HG03175 (cell line): ENCODE measurements at regions not wholly inside any gene's neighbourhood (a gene's known extent, or its start where the extent isn't known, plus 50 kb on each side); places are given as distances from the start of the nearest gene placed in this dataset.

Experiments
- ATAC-seq: cut with Tn5 transposase; IDR thresholded peaks from one replicate; pipeline ENCODE4 v1.9.1; 2021; ENCODE audit warnings: mild to moderate bottlenecking, moderate library complexity; ENCODE audit not compliant: unreplicated experiment

- no peak for ATAC-seq
These were observed 219.4 kb downstream of the FOXL1 start for GRCh38 chr16:86797700-86798099.

DNA sequence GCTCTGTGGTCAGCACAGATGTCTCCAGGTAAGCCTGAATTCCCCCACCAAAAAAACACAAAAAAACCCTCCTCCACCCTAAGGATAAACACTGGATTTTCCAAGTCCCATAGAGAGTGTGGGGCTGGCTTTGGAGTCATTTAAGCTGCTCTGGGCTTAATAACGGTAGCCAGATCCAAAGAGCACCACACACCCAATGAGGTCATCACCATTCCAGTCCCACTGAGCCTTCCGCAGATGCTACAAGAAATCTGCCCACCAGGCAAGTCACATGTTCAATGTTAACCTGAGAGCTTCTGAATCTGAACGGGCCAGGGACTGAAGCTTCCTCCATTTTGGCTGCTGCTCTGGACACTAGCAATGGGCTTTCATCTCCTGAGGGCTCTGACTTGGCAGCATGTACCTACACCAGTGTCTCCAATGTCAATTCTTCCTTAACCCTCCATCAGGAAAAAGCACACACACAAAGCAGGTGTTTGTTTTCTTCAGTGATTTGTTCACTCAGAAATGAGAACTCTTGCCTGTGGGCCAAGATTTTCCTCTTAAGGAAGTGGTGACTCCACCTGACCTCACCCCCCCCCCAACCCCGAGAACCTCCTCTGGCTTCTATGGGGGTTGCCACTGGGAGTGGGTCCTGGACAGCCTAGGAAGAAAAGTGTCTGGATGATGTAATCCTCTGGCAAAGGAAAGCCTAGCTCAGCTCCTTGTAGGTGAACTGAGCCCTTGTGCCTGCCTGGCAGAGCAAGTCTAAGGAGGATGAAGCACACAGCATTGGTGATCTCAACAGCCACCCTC lies 220.1 kb downstream of the FOXL1 start:
- ATAC-seq: no peak

- no peak for ATAC-seq
These were observed 221.0 kb downstream of the FOXL1 start for GRCh38 chr16:86799367-86799766.

- no peak for ATAC-seq
These were observed 222.5 kb downstream of the FOXL1 start for GRCh38 chr16:86800894-86801293.

DNA sequence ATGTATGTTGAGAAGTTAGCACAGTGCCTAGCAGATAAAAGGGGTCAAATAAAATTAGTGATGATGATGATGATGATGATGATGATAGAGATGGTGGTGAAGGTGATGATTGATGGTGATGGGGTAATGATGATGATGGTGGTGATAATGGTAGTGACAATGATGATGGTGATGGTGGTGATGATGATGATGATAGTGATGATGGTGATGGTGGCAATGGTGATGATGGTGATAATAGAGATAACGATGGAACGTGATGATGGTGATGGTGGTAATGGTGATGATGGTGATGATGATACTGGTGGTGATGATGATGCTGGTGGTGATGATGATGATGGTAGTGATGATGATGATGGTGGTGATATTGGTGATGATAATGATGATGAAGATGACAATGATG lies 223.7 kb downstream of the FOXL1 start:
- no peak for ATAC-seq

- ATAC-seq: no peak
These were observed 226.8 kb downstream of the FOXL1 start for GRCh38 chr16:86805188-86805587.

DNA sequence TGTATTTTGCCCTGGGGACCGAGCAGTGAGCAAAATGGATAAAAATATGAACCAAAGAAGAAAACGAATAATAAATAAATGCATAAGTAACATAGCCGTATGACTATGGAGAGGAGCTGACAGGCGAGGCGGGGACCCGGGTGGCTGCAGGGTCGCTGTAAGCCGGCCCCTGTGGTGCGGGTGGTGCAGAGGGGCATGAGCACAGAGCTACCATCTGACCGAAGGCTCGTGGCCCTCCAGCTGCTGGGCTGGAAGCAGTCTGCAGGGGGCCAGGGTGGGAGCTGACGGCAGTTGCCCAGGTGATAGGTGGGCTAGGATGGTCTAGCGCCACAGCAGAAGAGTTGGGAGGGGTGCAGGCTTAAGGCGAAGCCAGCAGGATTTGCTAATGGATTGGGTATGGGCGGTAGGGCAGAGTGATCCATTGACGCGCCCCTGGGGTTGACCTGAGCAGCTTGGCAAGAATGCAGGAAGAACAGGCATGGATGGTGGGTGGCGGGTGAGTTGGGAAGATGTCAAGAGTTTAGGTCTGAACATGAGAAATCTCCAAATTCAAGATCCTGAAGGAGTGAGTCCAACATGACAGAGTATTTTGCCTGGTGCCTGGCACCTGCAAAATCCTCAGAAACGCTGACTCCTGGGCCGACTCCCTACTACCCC lies 228.0 kb downstream of the FOXL1 start:
- no peak for ATAC-seq

- no peak for ATAC-seq
These were observed 228.5 kb downstream of the FOXL1 start for GRCh38 chr16:86806838-86807351.

- no peak for ATAC-seq
These were observed 230.6 kb downstream of the FOXL1 start for GRCh38 chr16:86808863-86809444.

DNA sequence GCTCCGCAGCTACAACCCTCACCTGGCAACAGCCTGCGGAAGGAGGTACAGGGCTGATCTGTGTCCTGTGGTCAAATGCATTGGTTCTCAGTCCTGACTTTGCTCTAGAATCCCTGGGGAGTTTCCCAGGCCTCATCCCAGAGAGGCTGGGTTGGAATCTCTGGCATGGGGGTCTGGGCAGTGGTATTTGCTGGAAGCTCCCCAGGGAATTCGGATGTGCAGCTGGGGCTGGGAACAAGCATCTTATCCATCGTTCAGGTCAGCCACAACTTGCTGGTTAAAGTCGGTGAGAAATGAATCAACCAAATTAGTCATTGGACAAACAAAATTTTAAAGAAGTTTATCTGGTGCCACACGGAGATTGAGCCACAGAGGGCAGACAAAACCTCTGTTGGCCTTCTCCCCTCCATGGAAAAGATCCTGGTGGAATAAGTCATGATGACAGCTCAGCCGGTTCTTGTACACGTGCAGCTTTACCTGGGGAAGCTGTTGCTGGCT lies 231.2 kb downstream of the FOXL1 start:
- ATAC-seq: no peak

DNA sequence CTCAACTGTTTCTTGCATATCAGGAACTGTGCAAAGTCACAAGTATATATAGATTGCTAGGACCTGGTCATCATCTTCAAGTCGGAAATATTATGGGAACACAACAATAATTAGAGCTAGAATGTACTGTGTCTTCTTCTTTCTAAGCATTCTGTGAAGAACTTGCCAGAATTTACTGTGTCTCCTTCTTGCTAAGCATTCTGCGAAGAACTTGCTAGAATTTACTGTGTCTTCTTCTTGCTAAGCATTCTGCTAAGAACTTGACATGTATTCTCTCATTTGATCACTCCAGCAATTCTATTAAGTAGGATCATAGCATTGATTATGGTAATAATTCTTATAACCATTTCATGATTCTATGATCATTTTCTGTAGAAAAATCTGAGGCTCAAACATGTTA lies 231.7 kb downstream of the FOXL1 start:
- ATAC-seq: no peak

DNA sequence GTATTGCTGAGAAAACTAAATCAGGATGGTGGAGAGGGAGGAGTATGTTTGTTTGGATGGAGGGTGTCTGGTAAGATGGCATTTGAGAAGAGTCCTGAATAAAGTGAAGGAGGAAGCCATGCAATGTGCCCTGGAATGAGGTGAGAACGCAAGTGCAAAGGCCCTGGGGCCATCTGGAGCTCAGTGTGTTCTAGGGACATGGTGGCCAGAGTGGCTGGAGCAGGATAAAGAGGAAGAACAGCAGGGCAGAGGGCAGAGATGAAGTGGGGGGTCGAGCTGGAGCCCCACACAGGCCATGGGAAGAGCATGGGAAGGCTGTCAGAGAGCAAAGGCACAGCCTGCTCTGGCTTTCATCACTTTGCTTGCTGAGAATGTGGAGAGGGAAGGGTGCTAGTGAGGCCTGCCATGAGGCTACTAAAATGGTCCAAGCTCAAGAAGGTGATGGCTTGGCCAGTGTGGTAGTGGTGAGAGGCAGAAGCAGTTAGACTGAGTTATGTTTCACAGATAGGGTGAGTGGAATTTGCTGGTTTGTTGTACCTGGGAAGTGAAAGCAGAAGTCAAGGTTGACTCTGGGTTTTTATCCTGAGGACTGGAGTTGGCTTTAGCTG lies 234.1 kb downstream of the FOXL1 start:
- no peak for ATAC-seq

DNA sequence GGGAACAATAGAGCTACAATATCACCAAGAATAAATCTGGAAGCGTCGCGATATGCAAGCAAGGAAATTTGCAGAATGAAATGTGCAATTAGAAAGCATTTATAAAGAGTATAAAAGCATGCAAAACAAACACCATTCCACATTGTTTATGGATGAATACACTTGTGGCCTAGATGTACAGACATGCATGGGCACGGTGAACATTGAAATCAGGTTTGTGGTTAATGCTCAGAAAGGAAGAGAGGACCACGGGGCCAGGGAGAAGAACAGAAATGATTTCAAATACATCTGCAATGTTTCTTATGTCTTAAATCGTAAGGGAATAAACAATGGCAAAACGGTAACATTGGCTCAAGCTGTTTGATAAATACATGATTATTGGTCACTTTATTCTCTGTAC lies 235.9 kb downstream of the FOXL1 start:
- no peak for ATAC-seq

DNA sequence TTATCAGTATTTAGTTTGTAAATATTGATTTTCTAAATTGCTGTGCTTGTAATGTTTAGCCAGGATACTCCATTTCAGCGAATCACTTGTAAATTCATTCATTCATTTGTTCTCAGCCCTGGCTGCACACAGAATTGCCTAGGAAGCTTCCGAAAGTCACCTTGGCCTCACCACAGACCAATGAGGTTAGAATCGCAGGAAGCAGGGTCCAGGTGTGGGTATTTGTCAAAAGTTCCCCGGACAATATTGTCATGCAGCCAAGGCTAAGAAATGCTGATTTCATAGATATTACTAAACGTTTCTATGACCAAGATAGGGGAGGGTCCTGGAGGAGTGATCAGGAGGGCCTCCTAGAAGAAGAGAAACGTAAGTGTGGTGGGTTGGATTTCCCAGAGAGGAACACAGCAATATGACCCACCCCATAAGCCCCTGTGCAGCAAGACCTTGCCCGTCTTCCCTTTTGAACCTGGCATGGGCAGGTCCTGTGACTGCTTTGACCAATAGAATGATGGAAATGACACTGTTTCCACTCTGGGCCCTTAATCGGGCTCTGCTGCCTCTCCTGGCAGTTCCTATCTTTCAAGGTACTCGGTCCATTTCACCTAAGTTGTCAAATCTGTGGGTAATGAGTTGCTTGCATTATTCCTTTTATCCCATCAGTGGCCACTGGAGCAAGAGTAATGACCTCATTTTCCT lies 238.7 kb downstream of the FOXL1 start:
- ATAC-seq: no peak

GRCh38 chr16:86818671-86819532 lies 240.6 kb downstream of the FOXL1 start:
- ATAC-seq: no peak

DNA sequence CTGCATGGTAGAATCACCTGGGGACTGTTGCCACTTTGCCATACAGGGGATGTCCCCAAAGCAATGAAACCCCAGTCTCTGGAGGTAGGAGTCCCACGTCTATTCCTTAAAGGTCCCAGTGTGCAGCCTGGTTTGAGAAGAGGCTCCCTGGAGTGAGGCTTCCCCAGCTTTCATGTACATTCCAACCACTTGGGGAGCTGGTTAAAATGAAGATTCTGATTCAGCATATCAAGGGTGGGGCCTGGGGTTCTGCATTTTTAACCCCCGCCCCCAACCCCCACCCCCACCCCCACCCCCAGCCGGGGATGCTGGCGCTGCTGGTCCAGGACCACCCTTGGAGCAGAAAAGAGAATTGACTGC lies 241.2 kb downstream of the FOXL1 start:
- ATAC-seq: no peak

- no peak for ATAC-seq
These were observed 243.5 kb downstream of the FOXL1 start for GRCh38 chr16:86821895-86822294.

- ATAC-seq: no peak
These were observed 244.8 kb downstream of the FOXL1 start for GRCh38 chr16:86823125-86823524.

DNA sequence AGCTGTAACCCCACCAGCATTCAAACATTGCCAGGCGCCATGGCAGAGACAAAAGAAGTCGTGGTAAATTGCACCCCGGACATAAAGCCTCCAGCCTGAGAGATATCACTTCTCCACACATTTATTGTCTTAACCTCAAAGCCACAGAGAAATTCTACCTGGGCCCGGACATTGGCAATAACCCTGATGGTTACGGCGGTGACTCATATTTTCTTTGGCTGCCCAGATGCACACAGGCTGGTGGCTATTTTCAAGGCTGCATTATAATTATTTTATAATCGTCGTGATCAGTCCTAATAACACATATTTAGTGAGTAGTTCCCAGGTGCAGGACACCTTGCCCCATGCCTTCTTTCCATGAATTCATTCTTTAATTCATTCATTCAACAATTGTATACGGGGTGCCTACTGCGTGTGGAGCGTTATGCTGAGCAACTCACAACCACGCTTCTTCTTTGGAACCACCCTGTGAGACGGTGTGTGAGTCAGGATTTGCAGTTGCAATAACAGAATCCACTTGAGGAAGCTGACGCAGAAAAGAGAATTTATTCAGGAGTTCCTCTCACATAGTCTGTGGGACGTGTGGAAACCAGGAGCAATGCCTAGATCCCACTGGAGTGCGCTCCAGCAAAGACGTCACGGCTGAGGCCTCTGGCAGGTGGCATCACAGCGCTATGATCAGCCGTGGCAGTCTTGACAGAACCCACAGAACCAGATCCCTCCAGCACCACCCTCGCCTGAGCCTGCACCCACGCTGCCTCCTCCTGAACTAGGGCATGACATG lies 245.7 kb downstream of the FOXL1 start:
- ATAC-seq: no peak
